ENCODE measurements at regions not wholly inside any gene's neighbourhood (a gene's known extent, or its start where the extent isn't known, plus 50 kb on each side); places are given as distances from the start of the nearest gene placed in this dataset.

DNA sequence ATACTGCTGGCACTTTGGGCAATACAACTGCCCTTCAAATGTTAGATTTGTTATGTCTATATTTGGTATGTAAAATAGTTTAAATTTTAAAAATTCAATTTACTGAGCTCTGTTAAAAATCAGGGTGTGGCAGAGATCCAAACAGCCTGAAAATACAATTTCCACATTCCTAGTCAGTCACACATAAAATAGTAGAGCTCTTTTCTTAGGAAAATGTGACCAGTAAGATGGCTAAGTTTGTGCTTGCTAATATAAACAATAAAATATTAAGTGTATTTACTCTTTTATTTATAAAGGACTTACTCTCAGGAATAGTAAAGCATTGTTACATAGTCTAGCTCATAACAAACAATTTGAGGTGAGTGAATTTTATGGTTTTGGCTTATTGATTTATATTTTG lies 200.2 kb downstream of the DKK2 start:
- Histone ChIP-seq H3K36me3 (ENCODE audit: insufficient read depth, insufficient read length, low read length) (no peaks in the 10 kb centered on the region), H3K9ac (ENCODE audit: insufficient read length, low read depth) (no peak overlapping the region), H3K9me3 (ENCODE audit: insufficient read depth, low read length) (peaks cover 15% of the 10 kb centered on the region), H3K4me1 (ENCODE audit: insufficient read depth, insufficient read length) (no peaks in the 10 kb centered on the region), H3K4me3 (ENCODE audit: insufficient read length, low read depth) (no peak overlapping the region), H3K27me3 (ENCODE audit: insufficient read depth, insufficient read length) (no peaks in the 10 kb centered on the region)
- DNase-seq (ENCODE audit: low read depth, low spot score) = no peak
- TF ChIP-seq YY1 (IDR thresholded peaks at IDR 0.05; ENCODE audit: insufficient read depth, insufficient read length) = no peak
- TF ChIP-seq SUZ12 (IDR thresholded peaks at IDR 0.05; ENCODE audit: extremely low read depth, insufficient read depth, insufficient read length) = no peak
- no peak for TF ChIP-seq ZNF274 (IDR thresholded peaks at IDR 0.05; ENCODE audit: low read depth, low read length)

DNA sequence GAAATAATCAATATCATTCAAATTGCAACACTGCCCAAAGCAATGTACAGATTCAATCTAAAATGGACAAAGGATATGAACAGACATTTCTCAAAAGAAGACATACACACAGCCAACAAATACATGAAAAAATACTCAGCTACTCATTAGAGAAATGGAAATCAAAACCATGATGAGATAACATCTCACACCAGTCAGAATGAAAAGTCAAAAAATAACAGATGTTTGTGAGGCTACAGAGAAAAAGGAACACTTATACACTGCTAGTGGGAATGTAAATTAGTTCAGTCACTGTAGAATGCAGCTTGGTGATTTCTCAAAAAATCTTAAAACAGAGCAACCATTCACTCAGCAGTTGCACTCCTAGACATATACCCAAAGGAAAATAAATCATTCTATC lies 205.2 kb downstream of the DKK2 start:
- no peak for TF ChIP-seq ZNF274 (IDR thresholded peaks at IDR 0.05; ENCODE audit: low read depth, low read length)
- no peak for TF ChIP-seq SUZ12 (IDR thresholded peaks at IDR 0.05; ENCODE audit: extremely low read depth, insufficient read depth, insufficient read length)
- TF ChIP-seq YY1 (IDR thresholded peaks at IDR 0.05; ENCODE audit: insufficient read depth, insufficient read length) = no peak
- no peak overlapping the region for H3K4me3 ChIP-seq (ENCODE audit: insufficient read length, low read depth)
- H3K9ac ChIP-seq (ENCODE audit: insufficient read length, low read depth) = no peak overlapping the region
- H3K4me1 ChIP-seq (ENCODE audit: insufficient read depth, insufficient read length) = no peaks in the 10 kb centered on the region
- no peaks in the 10 kb centered on the region for H3K9me3 ChIP-seq (ENCODE audit: insufficient read depth, low read length)
- H3K27me3 ChIP-seq (ENCODE audit: insufficient read depth, insufficient read length) = no peaks in the 10 kb centered on the region
- DNase-seq (ENCODE audit: low read depth, low spot score) = no peak
- no peaks in the 10 kb centered on the region for H3K36me3 ChIP-seq (ENCODE audit: insufficient read depth, insufficient read length, low read length)

DNA sequence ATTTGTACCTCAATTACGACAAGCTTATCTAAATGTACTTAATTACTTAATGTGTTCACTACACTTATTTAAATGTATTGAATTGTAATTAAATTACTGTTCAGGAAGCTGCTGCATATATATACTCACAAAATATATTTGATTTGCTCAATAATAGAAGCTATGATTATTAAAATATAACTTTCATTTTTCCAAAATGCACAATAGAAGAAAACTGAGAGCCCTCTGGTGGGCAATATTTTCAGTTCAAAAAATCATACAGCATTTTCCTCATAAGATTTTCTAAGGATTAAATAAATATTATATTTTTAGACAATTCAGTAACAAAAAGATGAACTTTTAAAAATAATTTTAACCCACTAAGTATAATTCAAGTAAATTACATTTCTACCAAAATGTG lies 217.3 kb downstream of the DKK2 start:
- Histone ChIP-seq H3K4me3 (ENCODE audit: insufficient read length, low read depth) (no peak overlapping the region), H3K9ac (ENCODE audit: insufficient read length, low read depth) (no peak overlapping the region), H3K4me1 (ENCODE audit: insufficient read depth, insufficient read length) (no peaks in the 10 kb centered on the region), H3K27me3 (ENCODE audit: insufficient read depth, insufficient read length) (no peaks in the 10 kb centered on the region), H3K9me3 (ENCODE audit: insufficient read depth, low read length) (peaks cover 16% of the 10 kb centered on the region), H3K36me3 (ENCODE audit: insufficient read depth, insufficient read length, low read length) (no peaks in the 10 kb centered on the region)
- TF ChIP-seq ZNF274 (IDR thresholded peaks at IDR 0.05; ENCODE audit: low read depth, low read length) = no peak
- TF ChIP-seq YY1 (IDR thresholded peaks at IDR 0.05; ENCODE audit: insufficient read depth, insufficient read length) = no peak
- TF ChIP-seq SUZ12 (IDR thresholded peaks at IDR 0.05; ENCODE audit: extremely low read depth, insufficient read depth, insufficient read length) = no peak
- DNase-seq (ENCODE audit: low read depth, low spot score) = no peak

DNA sequence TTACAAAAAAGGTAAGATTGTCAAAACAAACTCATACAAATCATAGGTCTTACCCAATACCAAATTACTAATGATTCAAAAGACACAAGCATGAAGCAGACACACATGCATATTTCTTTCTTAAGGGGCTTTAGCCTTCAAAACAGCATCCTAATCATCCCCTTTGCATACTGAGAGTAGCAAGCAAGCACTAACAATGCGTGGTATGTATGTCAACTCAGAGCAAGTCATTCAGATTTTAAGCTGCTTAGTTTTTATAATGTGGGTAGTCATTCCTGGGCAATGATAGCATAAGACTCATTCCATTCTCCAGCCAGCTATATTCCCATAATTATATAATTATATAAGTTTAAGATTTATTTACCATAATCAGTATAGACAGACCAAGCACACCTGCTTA lies 219.6 kb downstream of the DKK2 start:
- H3K9ac ChIP-seq (ENCODE audit: insufficient read length, low read depth) = no peak overlapping the region

DNA sequence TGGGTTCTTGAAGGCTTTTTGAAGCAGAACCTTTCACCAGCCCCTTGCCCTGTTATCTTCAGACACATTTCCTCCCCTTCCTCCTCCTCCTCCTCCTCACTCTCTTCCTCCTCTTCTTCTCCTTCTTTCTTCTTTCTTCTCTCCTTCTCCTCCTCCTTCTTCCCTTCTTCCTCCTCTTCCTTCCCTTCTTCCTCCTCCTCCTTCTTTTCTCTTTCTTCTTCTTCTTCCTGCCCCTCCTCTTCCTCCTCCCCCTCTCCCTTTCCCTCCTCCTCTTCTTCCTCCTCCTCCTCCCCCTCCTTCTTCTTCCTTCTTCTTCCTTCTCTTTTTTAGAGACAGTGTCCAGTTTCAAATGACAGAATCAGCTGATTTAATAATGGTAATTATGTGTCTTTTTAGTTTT lies 226.0 kb downstream of the DKK2 start:
- no peak overlapping the region for H3K4me3 ChIP-seq (ENCODE audit: insufficient read length, low read depth)
- H3K27me3 ChIP-seq (ENCODE audit: insufficient read depth, insufficient read length) = no peaks in the 10 kb centered on the region
- DNase-seq (ENCODE audit: low read depth, low spot score) = no peak
- no peaks in the 10 kb centered on the region for H3K9me3 ChIP-seq (ENCODE audit: insufficient read depth, low read length)
- no peaks in the 10 kb centered on the region for H3K4me1 ChIP-seq (ENCODE audit: insufficient read depth, insufficient read length)
- no peak for TF ChIP-seq YY1 (IDR thresholded peaks at IDR 0.05; ENCODE audit: insufficient read depth, insufficient read length)
- TF ChIP-seq ZNF274 (IDR thresholded peaks at IDR 0.05; ENCODE audit: low read depth, low read length) = no peak
- no peak for TF ChIP-seq SUZ12 (IDR thresholded peaks at IDR 0.05; ENCODE audit: extremely low read depth, insufficient read depth, insufficient read length)
- no peak overlapping the region for H3K9ac ChIP-seq (ENCODE audit: insufficient read length, low read depth)
- no peaks in the 10 kb centered on the region for H3K36me3 ChIP-seq (ENCODE audit: insufficient read depth, insufficient read length, low read length)

More for the DNA sequence above, 219.6 kb downstream of the DKK2 start:
- no peak for DNase-seq (ENCODE audit: low read depth, low spot score)
- Histone ChIP-seq H3K4me3 (ENCODE audit: insufficient read length, low read depth) (no peak overlapping the region), H3K36me3 (ENCODE audit: insufficient read depth, insufficient read length, low read length) (no peaks in the 10 kb centered on the region), H3K9me3 (ENCODE audit: insufficient read depth, low read length) (no peaks in the 10 kb centered on the region), H3K27me3 (ENCODE audit: insufficient read depth, insufficient read length) (no peaks in the 10 kb centered on the region), H3K4me1 (ENCODE audit: insufficient read depth, insufficient read length) (no peaks in the 10 kb centered on the region)
- TF ChIP-seq ZNF274 (IDR thresholded peaks at IDR 0.05; ENCODE audit: low read depth, low read length) (no peak), YY1 (IDR thresholded peaks at IDR 0.05; ENCODE audit: insufficient read depth, insufficient read length) (no peak), SUZ12 (IDR thresholded peaks at IDR 0.05; ENCODE audit: extremely low read depth, insufficient read depth, insufficient read length) (no peak)

DNA sequence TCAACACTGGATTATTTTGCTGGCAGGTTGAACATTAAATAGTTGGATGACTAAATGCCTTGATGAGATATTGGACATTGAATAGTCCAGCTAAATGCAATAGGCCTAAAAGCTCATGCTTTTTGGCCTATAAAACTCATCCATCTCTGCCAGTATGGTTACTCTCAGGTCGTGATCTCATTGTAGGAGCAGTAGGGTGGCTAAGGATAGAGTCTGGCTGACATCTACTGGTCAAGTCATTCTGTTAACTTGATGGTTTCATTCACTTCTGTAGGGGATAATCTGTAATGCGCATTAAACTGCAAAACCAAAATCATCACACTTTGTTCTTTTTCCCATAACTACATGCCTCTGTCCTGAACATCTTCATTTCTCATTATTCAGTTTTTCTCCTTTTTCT lies 227.0 kb downstream of the DKK2 start:
- H3K4me3 ChIP-seq (ENCODE audit: insufficient read length, low read depth) = no peak overlapping the region
- H3K36me3 ChIP-seq (ENCODE audit: insufficient read depth, insufficient read length, low read length) = no peaks in the 10 kb centered on the region
- H3K9ac ChIP-seq (ENCODE audit: insufficient read length, low read depth) = no peak overlapping the region
- TF ChIP-seq SUZ12 (IDR thresholded peaks at IDR 0.05; ENCODE audit: extremely low read depth, insufficient read depth, insufficient read length) (no peak), YY1 (IDR thresholded peaks at IDR 0.05; ENCODE audit: insufficient read depth, insufficient read length) (no peak), ZNF274 (IDR thresholded peaks at IDR 0.05; ENCODE audit: low read depth, low read length) (no peak)
- no peaks in the 10 kb centered on the region for H3K9me3 ChIP-seq (ENCODE audit: insufficient read depth, low read length)
- H3K27me3 ChIP-seq (ENCODE audit: insufficient read depth, insufficient read length) = no peaks in the 10 kb centered on the region
- DNase-seq (ENCODE audit: low read depth, low spot score) = peak; percentile 9
- H3K4me1 ChIP-seq (ENCODE audit: insufficient read depth, insufficient read length) = no peaks in the 10 kb centered on the region

DNA sequence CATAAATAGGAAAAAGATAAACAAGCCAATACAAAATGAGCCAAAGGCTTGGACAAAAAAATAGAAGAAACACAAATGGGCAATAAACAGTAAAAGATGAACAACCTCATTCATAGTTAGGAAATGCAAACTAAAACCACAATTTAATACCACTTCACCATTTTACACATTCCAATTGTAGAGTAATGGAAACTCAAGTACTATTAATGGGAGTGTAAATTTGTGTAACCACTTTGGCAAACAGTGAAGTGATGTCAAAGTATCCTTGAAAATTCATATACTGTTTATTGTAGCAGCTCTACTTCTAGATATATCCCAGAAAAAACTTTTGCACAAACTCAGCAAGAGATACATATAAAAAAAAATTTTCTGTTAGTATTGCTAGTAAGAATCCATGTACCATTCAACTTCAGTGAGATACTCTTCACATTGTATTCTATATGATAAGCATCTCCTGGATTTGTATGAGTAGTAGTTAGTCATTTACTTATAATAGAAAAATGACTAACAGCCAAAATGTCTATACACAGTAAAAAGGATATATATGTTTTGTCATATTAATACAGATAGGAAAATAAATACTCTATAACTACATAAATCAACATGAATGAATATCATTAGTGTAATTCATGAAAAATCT lies 229.8 kb downstream of the DKK2 start:
- Histone ChIP-seq H3K4me1 (ENCODE audit: insufficient read depth, insufficient read length) (no peaks in the 10 kb centered on the region), H3K4me3 (ENCODE audit: insufficient read length, low read depth) (no peak overlapping the region), H3K36me3 (ENCODE audit: insufficient read depth, insufficient read length, low read length) (no peaks in the 10 kb centered on the region), H3K9me3 (ENCODE audit: insufficient read depth, low read length) (no peaks in the 10 kb centered on the region), H3K9ac (ENCODE audit: insufficient read length, low read depth) (no peak overlapping the region), H3K27me3 (ENCODE audit: insufficient read depth, insufficient read length) (no peaks in the 10 kb centered on the region)
- DNase-seq (ENCODE audit: low read depth, low spot score) = no peak
- no peak for TF ChIP-seq ZNF274 (IDR thresholded peaks at IDR 0.05; ENCODE audit: low read depth, low read length)
- TF ChIP-seq YY1 (IDR thresholded peaks at IDR 0.05; ENCODE audit: insufficient read depth, insufficient read length) = no peak
- no peak for TF ChIP-seq SUZ12 (IDR thresholded peaks at IDR 0.05; ENCODE audit: extremely low read depth, insufficient read depth, insufficient read length)
